ENCODE measurements at regions not wholly inside any gene's neighbourhood (a gene's known extent, or its start where the extent isn't known, plus 50 kb on each side); places are given as distances from the start of the nearest gene placed in this dataset.

DNA sequence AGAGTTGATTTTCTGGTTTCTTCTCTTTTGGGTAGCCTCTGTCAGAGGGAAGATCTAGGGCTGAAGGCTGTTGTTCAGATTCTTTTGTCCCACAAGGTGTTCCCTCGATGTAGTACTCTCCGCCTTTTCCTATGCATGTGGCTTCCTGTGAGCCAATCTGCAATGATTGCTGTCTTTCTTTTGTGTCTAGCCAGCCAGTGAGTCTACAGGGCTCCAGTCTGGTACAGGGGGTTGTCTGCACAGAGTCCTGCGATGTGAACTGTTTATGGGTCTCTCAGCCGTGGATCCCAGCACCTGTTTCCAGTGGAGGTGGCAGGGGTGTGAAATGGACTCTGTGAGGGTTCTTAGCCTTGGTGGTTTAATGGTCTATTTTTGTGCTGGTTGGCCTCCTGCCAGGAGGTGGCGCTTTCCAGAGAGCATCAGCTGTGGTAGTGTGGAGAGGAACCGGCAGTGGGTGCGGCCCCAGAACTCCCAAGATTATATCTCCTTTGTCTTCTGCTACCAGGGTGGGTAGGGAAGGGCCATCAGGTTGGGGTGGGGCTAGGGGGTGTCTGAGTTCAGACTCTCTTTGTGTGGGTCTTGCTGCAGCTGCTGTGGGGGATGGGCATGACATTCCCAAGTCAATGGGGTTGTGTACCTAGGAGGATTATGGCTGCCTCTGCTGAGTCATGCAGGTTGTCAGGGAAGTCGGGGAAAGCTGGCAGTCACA lies 81.3 kb upstream of the C21orf91 start:
- H3K36me3 Mint-ChIP-seq, result peaks cover 28% of the 10 kb centered on the region
- H3K9me3 Mint-ChIP-seq, result peaks cover 22% of the 10 kb centered on the region
- no peak overlapping the region for H3K4me3 Mint-ChIP-seq
- DNase-seq (no peak), ATAC-seq (ENCODE audit: low read depth) (no peak)
- POLR2A ChIA-PET, result no interaction called here
- no peak overlapping the region for H3K27ac Mint-ChIP-seq
- H3K27me3 Mint-ChIP-seq, result peaks cover 2% of the 10 kb centered on the region
- H3K4me1 Mint-ChIP-seq, result peaks cover 14% of the 10 kb centered on the region

DNA sequence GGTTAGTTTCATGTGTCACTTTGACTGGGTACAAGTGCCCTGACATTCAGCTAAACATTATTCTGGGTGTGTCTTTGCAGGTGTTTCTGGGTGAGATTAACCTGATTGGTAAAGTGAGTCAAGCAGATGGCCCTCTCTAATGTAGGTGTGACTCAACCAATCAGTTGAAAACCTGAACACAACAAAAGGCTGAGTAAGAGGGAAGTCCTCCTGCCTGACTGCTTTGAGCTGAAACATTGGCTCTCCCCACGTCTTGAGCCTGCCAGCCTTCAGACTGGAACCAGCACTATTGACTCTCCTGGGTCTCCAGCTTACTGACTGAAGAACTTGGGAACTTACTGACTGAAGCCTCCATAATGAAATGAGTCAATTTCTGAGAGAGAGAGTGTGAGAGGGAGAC lies 70.0 kb upstream of the C21orf91 start:
- Mint-ChIP-seq H3K4me3 (no peak overlapping the region), H3K9me3 (no peaks in the 10 kb centered on the region), H3K36me3 (peaks cover 2% of the 10 kb centered on the region), H3K4me1 (no peaks in the 10 kb centered on the region), H3K27me3 (peaks cover 2% of the 10 kb centered on the region), H3K27ac (no peak overlapping the region)
- DNase-seq (no peak), ATAC-seq (ENCODE audit: low read depth) (no peak)
- POLR2A ChIA-PET, result no interaction called here

DNA sequence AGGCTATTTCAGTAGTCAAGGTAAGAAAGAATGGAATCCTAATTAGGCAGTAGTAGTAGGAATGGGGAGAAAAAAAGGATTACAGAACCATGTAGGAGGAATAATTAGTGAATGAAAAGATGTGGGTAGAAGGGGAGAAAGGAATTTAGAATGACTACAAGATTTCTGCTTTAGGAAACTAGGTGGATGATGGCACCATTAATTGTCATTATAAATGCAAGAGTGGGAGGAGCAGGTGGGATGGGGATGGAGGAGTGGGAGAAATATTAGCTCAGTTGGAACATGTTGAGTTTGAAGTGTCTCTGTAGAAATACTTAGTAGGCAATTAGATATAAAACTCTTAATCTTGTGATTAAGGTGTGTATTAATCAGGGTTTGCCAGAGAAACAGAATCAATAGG lies 50.0 kb upstream of the C21orf91 start:
- H3K4me1 Mint-ChIP-seq, result no peaks in the 10 kb centered on the region
- no peaks in the 10 kb centered on the region for H3K27me3 Mint-ChIP-seq
- no peak overlapping the region for H3K27ac Mint-ChIP-seq
- POLR2A ChIA-PET, result no interaction called here
- DNase-seq, result no peak
- H3K9me3 Mint-ChIP-seq, result no peaks in the 10 kb centered on the region
- H3K36me3 Mint-ChIP-seq, result no peaks in the 10 kb centered on the region
- no peak for ATAC-seq (ENCODE audit: low read depth)
- no peak overlapping the region for H3K4me3 Mint-ChIP-seq
